Astrocyte of the spinal cord (primary cell): ENCODE measurements at regions not wholly inside any gene's neighbourhood (a gene's known extent, or its start where the extent isn't known, plus 50 kb on each side); places are given as distances from the start of the nearest gene placed in this dataset.

Experiments
- DNase-seq: peaks from one replicate; pipeline ENCODE4 v3.0.0; 2011; ENCODE audit warnings: low read depth, low spot score
- H3K4me3 ChIP-seq: 2 replicates; pipeline ENCODE4 v1.5.1; 2011; ENCODE audit warnings: low read depth, mild to moderate bottlenecking, low read length, moderate library complexity
- in situ Hi-C: cut with HindIII; loops from 2 replicates; pipeline ENCODE4 v1.10.0; 2017; ENCODE audit warnings: low sequenced_read_pairs
- TF ChIP-seq, protein P1 (sequence below): IDR thresholded peaks from 2 replicates; pipeline ENCODE4 v1.5.1; 2012; ENCODE audit warnings: low read depth, mild to moderate bottlenecking, low read length, inconsistent platforms

DNA sequence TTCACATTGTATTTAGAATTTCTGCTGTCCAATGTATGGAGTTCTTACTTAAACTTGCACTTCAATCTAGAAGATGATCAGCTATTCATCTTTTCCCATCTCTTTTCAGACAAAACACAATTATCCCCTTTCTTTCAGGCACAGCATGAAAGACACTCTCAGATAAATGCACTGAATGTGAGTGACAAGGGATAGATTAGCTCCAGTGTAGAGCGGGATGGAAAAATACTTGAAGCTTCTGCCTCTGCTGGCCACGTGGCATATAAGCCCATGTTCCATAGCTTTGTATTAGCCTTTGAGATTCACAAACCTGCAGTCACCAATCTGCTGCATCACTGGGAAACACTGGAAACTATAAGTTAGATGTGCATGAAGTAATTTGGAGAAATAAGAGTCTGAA lies 162.2 kb upstream of the FAM3C start:
- no peak for DNase-seq
- in situ Hi-C loops, result no loop called here
- TF ChIP-seq, protein P1, sequence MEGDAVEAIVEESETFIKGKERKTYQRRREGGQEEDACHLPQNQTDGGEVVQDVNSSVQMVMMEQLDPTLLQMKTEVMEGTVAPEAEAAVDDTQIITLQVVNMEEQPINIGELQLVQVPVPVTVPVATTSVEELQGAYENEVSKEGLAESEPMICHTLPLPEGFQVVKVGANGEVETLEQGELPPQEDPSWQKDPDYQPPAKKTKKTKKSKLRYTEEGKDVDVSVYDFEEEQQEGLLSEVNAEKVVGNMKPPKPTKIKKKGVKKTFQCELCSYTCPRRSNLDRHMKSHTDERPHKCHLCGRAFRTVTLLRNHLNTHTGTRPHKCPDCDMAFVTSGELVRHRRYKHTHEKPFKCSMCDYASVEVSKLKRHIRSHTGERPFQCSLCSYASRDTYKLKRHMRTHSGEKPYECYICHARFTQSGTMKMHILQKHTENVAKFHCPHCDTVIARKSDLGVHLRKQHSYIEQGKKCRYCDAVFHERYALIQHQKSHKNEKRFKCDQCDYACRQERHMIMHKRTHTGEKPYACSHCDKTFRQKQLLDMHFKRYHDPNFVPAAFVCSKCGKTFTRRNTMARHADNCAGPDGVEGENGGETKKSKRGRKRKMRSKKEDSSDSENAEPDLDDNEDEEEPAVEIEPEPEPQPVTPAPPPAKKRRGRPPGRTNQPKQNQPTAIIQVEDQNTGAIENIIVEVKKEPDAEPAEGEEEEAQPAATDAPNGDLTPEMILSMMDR, result no peak
- H3K4me3 ChIP-seq, result no peak overlapping the region

DNA sequence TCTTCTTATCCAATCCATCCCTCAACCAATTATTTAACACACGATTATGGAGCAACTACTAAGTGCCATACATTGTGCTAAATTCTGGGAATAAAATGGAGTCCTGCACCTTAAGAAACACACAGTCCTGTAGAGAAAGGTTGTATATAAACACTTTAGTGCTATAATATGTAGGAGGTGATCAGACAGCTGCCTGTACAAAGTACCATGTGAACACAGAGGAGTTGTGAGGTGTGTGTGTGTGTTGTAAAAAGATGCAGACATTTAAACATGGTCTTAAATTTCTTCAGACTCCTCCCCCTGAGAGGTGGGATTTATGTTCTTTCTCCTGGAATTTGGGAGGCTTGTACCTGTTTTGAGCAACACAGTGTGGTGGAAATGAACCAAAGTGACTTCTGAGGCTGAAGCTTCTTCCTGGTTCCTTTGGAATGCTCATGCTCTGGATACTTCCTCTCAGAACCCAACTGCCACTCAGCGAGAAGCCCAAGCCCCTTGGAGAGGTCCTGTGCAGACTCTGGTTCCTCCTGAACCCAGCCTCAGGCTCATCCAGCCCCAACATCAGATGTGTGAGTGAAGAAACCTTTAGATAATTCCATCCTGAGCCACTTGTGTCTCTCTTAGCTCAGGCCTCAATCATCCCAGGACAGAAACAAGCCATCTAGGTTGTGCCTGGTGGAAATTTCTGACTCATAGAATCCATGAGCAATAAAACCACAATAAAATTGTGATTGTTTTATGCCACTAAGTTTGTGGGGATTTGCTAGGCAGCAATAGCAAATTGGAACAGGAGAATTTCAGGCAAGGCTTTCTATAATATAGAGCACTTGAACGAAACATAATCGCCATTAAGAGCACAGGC lies 161.2 kb upstream of the FAM3C start:
- H3K4me3 ChIP-seq, result no peak overlapping the region
- peak; percentile 32 for DNase-seq
- in situ Hi-C loops, result no loop called here
- TF ChIP-seq, protein P1, result no peak

DNA sequence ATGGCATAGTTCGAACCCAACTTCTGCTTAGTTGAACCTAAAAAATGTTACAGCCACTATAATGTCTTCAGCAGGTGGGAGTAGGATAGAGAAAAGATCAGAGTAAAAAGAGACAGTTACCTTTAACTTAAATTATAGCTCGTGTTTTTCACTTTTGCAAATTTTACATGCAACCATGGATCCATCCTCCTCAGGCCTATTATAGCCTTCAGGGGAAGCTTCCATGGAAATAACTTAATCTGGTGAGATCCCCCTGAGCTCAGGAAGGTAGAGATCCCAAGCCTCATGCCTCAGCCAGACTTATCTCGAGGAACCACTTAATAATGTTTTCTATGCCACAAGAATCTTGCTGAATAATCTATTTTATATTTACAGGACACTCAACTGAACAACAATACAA lies 159.4 kb upstream of the FAM3C start:
- in situ Hi-C loops, result no loop called here
- TF ChIP-seq, protein P1, result no peak
- no peak overlapping the region for H3K4me3 ChIP-seq
- DNase-seq, result no peak

DNA sequence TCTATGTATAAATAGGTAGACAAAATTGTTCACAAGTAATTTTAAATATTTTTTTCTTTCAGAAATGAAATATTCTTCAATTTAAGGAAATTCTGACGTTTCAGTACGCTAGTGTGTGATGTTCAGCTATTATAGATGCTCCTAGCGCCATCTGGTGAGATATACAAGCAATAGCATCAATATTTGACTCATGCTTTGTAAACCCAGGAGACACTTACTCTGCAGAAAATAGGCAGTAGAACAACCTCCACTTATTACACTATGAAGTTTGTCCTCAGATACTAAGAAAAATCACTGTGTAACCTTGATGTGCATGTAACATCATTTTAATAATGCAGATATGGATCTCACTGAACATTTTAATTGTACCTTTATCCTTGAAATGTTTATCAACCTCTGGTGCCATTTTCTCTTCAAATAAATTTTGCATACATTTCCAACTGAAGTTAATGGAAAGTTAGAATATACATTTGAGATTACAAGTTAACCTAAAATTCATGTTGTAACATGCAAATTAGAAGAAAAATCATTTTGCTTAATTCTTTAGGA lies 151.5 kb upstream of the FAM3C start:
- in situ Hi-C loops, result no loop called here
- DNase-seq, result peak; percentile 77
- no peak overlapping the region for H3K4me3 ChIP-seq
- TF ChIP-seq, protein P1, result peak; percentile 63

DNA sequence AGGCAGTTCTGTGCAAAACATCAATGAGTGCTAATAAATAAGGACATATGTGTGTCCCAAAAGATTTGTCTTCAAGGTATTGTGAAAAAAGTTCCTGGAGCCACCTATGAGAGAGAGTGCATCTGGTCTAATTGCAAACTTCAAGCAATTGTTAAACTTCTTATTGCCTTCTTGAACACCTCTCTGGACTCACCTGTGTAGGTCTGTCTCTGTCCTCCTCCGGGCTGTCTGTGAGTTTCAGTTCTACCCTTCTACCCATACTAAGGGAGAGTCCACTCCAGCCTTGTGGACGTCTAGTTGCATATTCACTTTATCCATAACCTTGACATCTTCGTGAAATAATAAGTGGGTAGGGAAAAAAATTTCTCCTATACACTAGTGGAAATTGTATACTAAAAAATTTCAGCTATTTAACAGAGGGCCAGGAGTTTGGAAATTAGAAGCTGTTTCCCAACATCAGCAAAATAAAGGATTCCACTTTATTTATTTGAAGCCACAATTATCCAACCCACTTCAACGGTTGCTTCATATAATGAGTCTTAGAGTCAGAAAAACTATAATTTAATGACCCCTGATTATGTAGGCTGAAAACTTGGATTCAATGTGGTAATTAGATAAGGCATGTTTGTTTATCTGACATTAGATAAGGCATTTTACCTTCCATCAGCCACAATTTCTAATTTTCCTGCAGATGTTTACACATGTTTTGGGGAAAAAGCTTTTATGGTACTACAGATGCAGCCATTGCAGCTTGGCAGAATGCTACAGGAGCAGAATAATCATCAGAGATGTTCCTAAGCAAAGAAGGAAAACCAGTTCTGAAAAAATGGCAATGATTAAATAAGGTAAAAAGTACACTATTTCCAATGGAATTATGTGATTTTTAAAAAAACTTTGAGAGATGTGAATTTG lies 150.8 kb upstream of the FAM3C start:
- peak; percentile 64 for DNase-seq
- in situ Hi-C loops, result no loop called here
- no peak overlapping the region for H3K4me3 ChIP-seq
- TF ChIP-seq, protein P1, result no peak

DNA sequence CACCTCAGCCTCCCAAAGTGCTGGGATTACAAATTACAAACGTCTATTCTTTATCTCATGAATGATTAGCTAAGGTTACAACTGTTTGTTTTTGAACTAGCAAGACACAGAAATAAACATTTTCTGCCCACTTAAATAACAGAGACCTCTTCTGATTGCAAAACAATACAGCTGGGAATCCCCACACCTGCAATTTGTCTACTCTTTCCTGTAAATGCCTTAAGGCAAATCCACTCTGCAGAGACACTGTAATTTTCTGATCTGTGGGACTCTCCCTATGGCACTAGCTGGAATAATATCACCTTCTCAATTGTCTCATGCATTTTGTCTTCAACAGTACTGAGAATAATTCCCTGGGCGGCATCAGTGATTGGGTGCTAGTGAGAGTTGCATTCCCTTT lies 149.3 kb upstream of the FAM3C start:
- in situ Hi-C loops, result no loop called here
- TF ChIP-seq, protein P1, result no peak
- no peak for DNase-seq
- H3K4me3 ChIP-seq, result no peak overlapping the region
